GM12865 (cell line): ENCODE measurements at regions not wholly inside any gene's neighbourhood (a gene's known extent, or its start where the extent isn't known, plus 50 kb on each side); places are given as distances from the start of the nearest gene placed in this dataset.

Experiments
- DNase-seq: peaks from one replicate; pipeline ENCODE4 v3.0.0; 2010; ENCODE audit warnings: low read depth
- H3K4me3 ChIP-seq: 2 replicates; pipeline ENCODE4 v1.5.1; 2011; ENCODE audit warnings: mild to moderate bottlenecking, low read depth, low read length, control low read depth
- CTCF ChIP-seq: IDR thresholded peaks from 2 replicates; pipeline ENCODE4 v1.5.1; 2011; ENCODE audit warnings: low read length, control low read depth, low read depth, inconsistent platforms; ENCODE audit not compliant: insufficient read depth; ENCODE audit errors: missing control alignments

GRCh38 chr2:16051841-16052564 lies 111.7 kb downstream of the MYCN start:
- no peak for DNase-seq
- TF ChIP-seq CTCF = no peak
- H3K4me3 ChIP-seq = no peak overlapping the region

- TF ChIP-seq CTCF = no peak
- no peak overlapping the region for H3K4me3 ChIP-seq
- no peak for DNase-seq
Measured at GRCh38 chr2:16050908-16051489, 110.6 kb downstream of the MYCN start.

GRCh38 chr2:16050261-16050907 lies 110.0 kb downstream of the MYCN start:
- TF ChIP-seq CTCF = no peak
- no peak overlapping the region for H3K4me3 ChIP-seq
- DNase-seq = no peak

DNA sequence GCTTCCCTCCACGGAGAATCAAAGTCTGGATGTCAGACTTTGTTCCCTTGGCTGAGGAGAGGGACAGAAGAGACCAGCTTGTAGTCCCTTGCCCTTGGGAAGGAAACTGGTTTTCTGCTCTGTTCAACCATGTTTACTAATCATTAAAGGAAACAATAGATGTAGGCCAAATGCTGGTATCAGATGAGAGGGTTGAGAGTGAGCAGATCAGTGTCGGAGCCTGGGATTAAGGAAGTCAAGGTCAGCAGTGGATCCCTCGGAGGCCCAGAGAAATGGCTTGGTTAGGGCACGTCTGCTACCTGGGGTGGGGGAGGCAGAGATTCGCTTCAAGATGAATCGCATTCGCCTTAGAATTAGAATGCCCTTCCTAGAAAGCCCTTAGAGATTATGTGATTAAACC lies 109.1 kb downstream of the MYCN start:
- DNase-seq = no peak
- no peak overlapping the region for H3K4me3 ChIP-seq
- TF ChIP-seq CTCF = no peak

- H3K4me3 ChIP-seq = no peak overlapping the region
- TF ChIP-seq CTCF = no peak
- no peak for DNase-seq
Measured at GRCh38 chr2:16048466-16048865, 108.1 kb downstream of the MYCN start.

GRCh38 chr2:16047701-16048100 lies 107.4 kb downstream of the MYCN start:
- TF ChIP-seq CTCF = no peak

DNA sequence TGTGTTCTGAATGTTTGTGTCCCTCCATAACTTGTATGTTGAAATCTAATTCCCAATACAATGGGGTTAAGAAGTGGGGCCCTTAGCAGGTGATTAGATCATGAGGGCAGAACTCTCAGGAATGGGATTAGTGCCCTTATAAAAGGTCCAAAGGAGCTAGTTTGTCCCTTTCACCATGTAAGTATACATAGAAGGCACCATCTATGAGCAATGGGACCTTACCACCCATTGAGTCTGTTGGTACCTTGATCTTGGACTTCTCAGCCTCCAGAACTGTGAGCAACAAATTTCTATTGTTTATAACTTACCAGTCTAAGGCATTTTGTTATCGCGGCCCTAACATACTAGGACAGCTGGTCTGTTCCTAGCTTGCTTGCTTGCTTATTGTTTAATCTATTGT lies 106.3 kb downstream of the MYCN start:
- DNase-seq = no peak
- no peak for TF ChIP-seq CTCF
- no peak overlapping the region for H3K4me3 ChIP-seq

More at GRCh38 chr2:16047701-16048100, 107.4 kb downstream of the MYCN start:
- no peak overlapping the region for H3K4me3 ChIP-seq
- DNase-seq = no peak
